GM10847 (cell line): ENCODE measurements at regions not wholly inside any gene's neighbourhood (a gene's known extent, or its start where the extent isn't known, plus 50 kb on each side); places are given as distances from the start of the nearest gene placed in this dataset.

ENCODE experiments used
- POLR2A ChIP-seq: IDR thresholded peaks from 2 replicates; pipeline ENCODE4 v1.6.1; 2011; ENCODE audit not compliant: insufficient read length; ENCODE audit errors: extremely low read depth

GRCh38 chr2:40551081-40551480, 99.2 kb upstream of the SLC8A1 start:
- no peak for TF ChIP-seq POLR2A

GRCh38 chr2:40554665-40555294, 102.9 kb upstream of the SLC8A1 start:
- TF ChIP-seq POLR2A, result no peak

- no peak for TF ChIP-seq POLR2A
Measured at GRCh38 chr2:40556293-40556692, 104.4 kb upstream of the SLC8A1 start.

GRCh38 chr2:40556739-40557138, 104.8 kb upstream of the SLC8A1 start:
- no peak for TF ChIP-seq POLR2A

- TF ChIP-seq POLR2A, result no peak
Measured at GRCh38 chr2:40558761-40559160, 106.9 kb upstream of the SLC8A1 start.

- no peak for TF ChIP-seq POLR2A
Measured at GRCh38 chr2:40559175-40559574, 107.3 kb upstream of the SLC8A1 start.

GRCh38 chr2:40564184-40564583, 112.3 kb upstream of the SLC8A1 start:
- TF ChIP-seq POLR2A, result no peak

- TF ChIP-seq POLR2A, result no peak
Measured at GRCh38 chr2:40579247-40579646, 127.4 kb upstream of the SLC8A1 start.

GRCh38 chr2:40584432-40584831, 132.5 kb upstream of the SLC8A1 start:
- no peak for TF ChIP-seq POLR2A

- TF ChIP-seq POLR2A, result no peak
Measured at GRCh38 chr2:40591774-40592173, 139.9 kb upstream of the SLC8A1 start.

- no peak for TF ChIP-seq POLR2A
Measured at GRCh38 chr2:40592218-40592617, 140.3 kb upstream of the SLC8A1 start.

GRCh38 chr2:40606862-40607261, 155.0 kb upstream of the SLC8A1 start:
- TF ChIP-seq POLR2A, result no peak

- no peak for TF ChIP-seq POLR2A
Measured at GRCh38 chr2:40611196-40611595, 159.3 kb upstream of the SLC8A1 start.

- TF ChIP-seq POLR2A, result no peak
Measured at GRCh38 chr2:40625849-40626248, 174.0 kb upstream of the SLC8A1 start.

GRCh38 chr2:40628556-40628955, 176.7 kb upstream of the SLC8A1 start:
- no peak for TF ChIP-seq POLR2A

- no peak for TF ChIP-seq POLR2A
Measured at GRCh38 chr2:40629768-40630434, 178.0 kb upstream of the SLC8A1 start.

- no peak for TF ChIP-seq POLR2A
Measured at GRCh38 chr2:40639320-40639719, 187.4 kb upstream of the SLC8A1 start.

GRCh38 chr2:40642237-40642636, 190.3 kb upstream of the SLC8A1 start:
- no peak for TF ChIP-seq POLR2A

GRCh38 chr2:40642726-40643125, 190.8 kb upstream of the SLC8A1 start:
- TF ChIP-seq POLR2A, result no peak
